ENCODE measurements at regions not wholly inside any gene's neighbourhood (a gene's known extent, or its start where the extent isn't known, plus 50 kb on each side); places are given as distances from the start of the nearest gene placed in this dataset.

DNA sequence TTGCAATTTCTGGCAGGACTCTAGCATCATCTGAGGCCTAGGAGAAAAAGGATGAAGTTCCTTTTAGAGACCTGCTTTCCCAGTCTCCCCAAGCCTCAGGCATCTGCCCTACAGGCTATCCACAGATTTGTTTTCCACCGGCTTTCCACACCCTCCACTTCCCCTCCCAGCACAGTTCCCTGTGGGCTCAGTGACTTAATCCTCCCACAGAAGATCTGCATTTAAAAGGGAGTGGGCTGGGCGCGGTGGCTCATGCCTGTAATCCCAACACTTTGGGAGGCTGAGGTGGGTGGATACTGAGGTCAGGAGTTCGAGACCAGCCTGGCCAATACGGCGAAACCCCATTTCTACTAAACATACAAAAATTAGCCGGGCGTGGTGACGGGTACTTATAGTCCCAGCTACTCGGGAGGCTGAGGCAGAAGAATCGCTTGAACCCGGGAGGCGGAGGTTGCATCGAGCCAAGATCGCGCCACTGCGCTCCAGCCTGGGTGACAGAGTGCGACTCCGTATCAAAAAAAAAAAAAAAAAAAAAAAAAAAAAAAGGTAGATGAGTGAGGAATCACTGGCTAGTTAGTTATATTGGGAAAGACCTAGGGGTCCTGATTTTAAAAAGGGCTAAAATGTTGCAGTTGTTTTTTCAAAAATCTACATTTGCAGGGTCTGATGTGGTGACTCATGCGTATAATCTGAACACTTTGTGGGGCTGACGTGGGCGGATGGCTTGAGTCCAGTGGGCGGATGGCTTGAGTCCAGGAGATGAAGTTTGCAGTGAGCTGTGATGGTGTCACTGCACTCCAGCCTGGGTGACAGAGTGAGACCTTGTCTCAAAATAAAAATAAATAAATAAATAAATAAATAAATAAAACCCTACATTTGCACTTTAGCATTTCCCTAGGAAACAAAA lies 119.5 kb downstream of the BAMBI start:
- no peaks in the 10 kb centered on the region for H3K9me3 ChIP-seq (ENCODE audit: control insufficient read depth in 4 of 4, low read length in 3 of 4)
- H3K4me3 ChIP-seq (ENCODE audit: low read depth in 1 of 3, low read length in 3 of 3) = no peak overlapping the region
- DNase-seq (ENCODE audit: low spot score) = no peak
- TF ChIP-seq, protein P1, sequence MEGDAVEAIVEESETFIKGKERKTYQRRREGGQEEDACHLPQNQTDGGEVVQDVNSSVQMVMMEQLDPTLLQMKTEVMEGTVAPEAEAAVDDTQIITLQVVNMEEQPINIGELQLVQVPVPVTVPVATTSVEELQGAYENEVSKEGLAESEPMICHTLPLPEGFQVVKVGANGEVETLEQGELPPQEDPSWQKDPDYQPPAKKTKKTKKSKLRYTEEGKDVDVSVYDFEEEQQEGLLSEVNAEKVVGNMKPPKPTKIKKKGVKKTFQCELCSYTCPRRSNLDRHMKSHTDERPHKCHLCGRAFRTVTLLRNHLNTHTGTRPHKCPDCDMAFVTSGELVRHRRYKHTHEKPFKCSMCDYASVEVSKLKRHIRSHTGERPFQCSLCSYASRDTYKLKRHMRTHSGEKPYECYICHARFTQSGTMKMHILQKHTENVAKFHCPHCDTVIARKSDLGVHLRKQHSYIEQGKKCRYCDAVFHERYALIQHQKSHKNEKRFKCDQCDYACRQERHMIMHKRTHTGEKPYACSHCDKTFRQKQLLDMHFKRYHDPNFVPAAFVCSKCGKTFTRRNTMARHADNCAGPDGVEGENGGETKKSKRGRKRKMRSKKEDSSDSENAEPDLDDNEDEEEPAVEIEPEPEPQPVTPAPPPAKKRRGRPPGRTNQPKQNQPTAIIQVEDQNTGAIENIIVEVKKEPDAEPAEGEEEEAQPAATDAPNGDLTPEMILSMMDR (IDR thresholded peaks at IDR 0.05; ENCODE audit: low read depth, low read length, missing input control) = no peak
- TF ChIP-seq EGR1 (IDR thresholded peaks at IDR 0.05; ENCODE audit: low read depth in 2 of 2) (peak; percentile 86 to 97), JUND (IDR thresholded peaks at IDR 0.05) (peak; percentile 76 to 92), HNF4A (conservative IDR thresholded peaks at IDR 0.05) (peak in 1 of 2 donors; percentile 23)
- TF ChIP-seq, protein P2, sequence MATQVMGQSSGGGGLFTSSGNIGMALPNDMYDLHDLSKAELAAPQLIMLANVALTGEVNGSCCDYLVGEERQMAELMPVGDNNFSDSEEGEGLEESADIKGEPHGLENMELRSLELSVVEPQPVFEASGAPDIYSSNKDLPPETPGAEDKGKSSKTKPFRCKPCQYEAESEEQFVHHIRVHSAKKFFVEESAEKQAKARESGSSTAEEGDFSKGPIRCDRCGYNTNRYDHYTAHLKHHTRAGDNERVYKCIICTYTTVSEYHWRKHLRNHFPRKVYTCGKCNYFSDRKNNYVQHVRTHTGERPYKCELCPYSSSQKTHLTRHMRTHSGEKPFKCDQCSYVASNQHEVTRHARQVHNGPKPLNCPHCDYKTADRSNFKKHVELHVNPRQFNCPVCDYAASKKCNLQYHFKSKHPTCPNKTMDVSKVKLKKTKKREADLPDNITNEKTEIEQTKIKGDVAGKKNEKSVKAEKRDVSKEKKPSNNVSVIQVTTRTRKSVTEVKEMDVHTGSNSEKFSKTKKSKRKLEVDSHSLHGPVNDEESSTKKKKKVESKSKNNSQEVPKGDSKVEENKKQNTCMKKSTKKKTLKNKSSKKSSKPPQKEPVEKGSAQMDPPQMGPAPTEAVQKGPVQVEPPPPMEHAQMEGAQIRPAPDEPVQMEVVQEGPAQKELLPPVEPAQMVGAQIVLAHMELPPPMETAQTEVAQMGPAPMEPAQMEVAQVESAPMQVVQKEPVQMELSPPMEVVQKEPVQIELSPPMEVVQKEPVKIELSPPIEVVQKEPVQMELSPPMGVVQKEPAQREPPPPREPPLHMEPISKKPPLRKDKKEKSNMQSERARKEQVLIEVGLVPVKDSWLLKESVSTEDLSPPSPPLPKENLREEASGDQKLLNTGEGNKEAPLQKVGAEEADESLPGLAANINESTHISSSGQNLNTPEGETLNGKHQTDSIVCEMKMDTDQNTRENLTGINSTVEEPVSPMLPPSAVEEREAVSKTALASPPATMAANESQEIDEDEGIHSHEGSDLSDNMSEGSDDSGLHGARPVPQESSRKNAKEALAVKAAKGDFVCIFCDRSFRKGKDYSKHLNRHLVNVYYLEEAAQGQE (IDR thresholded peaks at IDR 0.05) = no peak
- no peaks in the 10 kb centered on the region for H3K27me3 ChIP-seq (ENCODE audit: control insufficient read depth in 4 of 4, insufficient read depth in 4 of 4, low read length in 3 of 4)
- H3K9ac ChIP-seq (ENCODE audit: low read depth in 1 of 2, low read length in 2 of 2) = no peak overlapping the region
- no peak overlapping the region for H3K27ac ChIP-seq (ENCODE audit: low read depth in 1 of 2, low read length in 2 of 2)
- WGBS = 85% methylated on average over 23 of the region's 23 CpGs
- H3K36me3 ChIP-seq (ENCODE audit: control insufficient read depth in 4 of 4, insufficient read depth in 3 of 4, low read depth in 1 of 4, low read length in 3 of 4) = no peaks in the 10 kb centered on the region
- H3K4me1 ChIP-seq (ENCODE audit: control insufficient read depth in 4 of 4, insufficient read depth in 4 of 4, low read length in 3 of 4) = peaks cover 0 to 22% (median 15%) of the 10 kb centered on the region in 4 donors

DNA sequence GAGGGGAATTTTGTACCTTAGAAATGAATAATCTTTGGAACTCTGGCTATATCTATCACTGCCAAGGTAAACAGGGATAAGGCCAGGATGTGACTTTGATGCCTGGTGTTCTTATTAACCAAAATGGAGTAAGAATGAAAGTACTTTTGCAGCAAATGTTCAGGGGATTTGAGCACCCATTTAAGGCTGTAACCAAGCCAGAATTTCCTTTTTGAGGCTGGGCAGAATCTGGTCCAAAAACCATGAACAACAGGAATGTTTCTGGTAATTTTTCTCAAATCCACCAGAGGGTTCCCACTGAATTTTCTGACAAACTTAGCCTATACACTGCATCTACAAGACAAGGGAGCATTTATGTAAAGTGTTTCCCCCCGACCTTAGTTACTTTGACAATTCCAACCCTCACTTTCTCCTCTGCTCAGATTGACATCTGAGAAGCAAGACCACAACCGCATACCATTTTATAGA lies 120.6 kb downstream of the BAMBI start:
- Histone ChIP-seq H3K27me3 (ENCODE audit: control insufficient read depth in 4 of 4, insufficient read depth in 4 of 4, low read length in 3 of 4) (no peaks in the 10 kb centered on the region), H3K9ac (ENCODE audit: low read depth in 1 of 2, low read length in 2 of 2) (peak overlapping the region in 1 of 2 donors; percentile 12), H3K36me3 (ENCODE audit: control insufficient read depth in 4 of 4, insufficient read depth in 3 of 4, low read depth in 1 of 4, low read length in 3 of 4) (no peaks in the 10 kb centered on the region), H3K27ac (ENCODE audit: low read depth in 1 of 2, low read length in 2 of 2) (peak overlapping the region; percentile 29 to 31), H3K4me1 (ENCODE audit: control insufficient read depth in 4 of 4, insufficient read depth in 4 of 4, low read length in 3 of 4) (peaks cover 0 to 25% (median 18%) of the 10 kb centered on the region in 4 donors), H3K9me3 (ENCODE audit: control insufficient read depth in 4 of 4, low read length in 3 of 4) (no peaks in the 10 kb centered on the region), H3K4me3 (ENCODE audit: low read depth in 1 of 3, low read length in 3 of 3) (no peak overlapping the region)
- 59% methylated on average over 2 of the region's 2 CpGs for WGBS
- DNase-seq (ENCODE audit: low spot score) = no peak
- peak; percentile 17 to 42 for TF ChIP-seq RAD21 (IDR thresholded peaks at IDR 0.05)
- TF ChIP-seq, protein P1 (IDR thresholded peaks at IDR 0.05; ENCODE audit: low read depth, low read length, missing input control) = no peak
- TF ChIP-seq FOXA2 (IDR thresholded peaks at IDR 0.05) = peak; percentile 97
- TF ChIP-seq GABPA (IDR thresholded peaks at IDR 0.05 in 1 of 2, conservative IDR thresholded peaks at IDR 0.05 in 1 of 2) = no peak
- TF ChIP-seq, protein P3, sequence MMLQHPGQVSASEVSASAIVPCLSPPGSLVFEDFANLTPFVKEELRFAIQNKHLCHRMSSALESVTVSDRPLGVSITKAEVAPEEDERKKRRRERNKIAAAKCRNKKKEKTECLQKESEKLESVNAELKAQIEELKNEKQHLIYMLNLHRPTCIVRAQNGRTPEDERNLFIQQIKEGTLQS (IDR thresholded peaks at IDR 0.05) = no peak
- TF ChIP-seq, protein P4, sequence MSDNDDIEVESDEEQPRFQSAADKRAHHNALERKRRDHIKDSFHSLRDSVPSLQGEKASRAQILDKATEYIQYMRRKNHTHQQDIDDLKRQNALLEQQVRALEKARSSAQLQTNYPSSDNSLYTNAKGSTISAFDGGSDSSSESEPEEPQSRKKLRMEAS (IDR thresholded peaks at IDR 0.05) = no peak
- TF ChIP-seq TAF1 (conservative IDR thresholded peaks at IDR 0.05) = no peak
- TF ChIP-seq, protein P2 (IDR thresholded peaks at IDR 0.05) = peak; percentile 15
- TF ChIP-seq, protein P5, sequence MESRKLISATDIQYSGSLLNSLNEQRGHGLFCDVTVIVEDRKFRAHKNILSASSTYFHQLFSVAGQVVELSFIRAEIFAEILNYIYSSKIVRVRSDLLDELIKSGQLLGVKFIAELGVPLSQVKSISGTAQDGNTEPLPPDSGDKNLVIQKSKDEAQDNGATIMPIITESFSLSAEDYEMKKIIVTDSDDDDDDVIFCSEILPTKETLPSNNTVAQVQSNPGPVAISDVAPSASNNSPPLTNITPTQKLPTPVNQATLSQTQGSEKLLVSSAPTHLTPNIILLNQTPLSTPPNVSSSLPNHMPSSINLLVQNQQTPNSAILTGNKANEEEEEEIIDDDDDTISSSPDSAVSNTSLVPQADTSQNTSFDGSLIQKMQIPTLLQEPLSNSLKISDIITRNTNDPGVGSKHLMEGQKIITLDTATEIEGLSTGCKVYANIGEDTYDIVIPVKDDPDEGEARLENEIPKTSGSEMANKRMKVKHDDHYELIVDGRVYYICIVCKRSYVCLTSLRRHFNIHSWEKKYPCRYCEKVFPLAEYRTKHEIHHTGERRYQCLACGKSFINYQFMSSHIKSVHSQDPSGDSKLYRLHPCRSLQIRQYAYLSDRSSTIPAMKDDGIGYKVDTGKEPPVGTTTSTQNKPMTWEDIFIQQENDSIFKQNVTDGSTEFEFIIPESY (IDR thresholded peaks at IDR 0.05) = peak; percentile 27
- no peak for TF ChIP-seq NR2F2 (IDR thresholded peaks at IDR 0.05)
- peak; percentile 85 for TF ChIP-seq SP1 (IDR thresholded peaks at IDR 0.05)
- peak in 1 of 2 donors; percentile 52 for TF ChIP-seq JUND (IDR thresholded peaks at IDR 0.05)
- peak; percentile 78 to 80 for TF ChIP-seq HNF4A (conservative IDR thresholded peaks at IDR 0.05)
- no peak for TF ChIP-seq EGR1 (IDR thresholded peaks at IDR 0.05; ENCODE audit: low read depth in 2 of 2)
- peak; percentile 96 for TF ChIP-seq FOXA1 (IDR thresholded peaks at IDR 0.05)
